SH-SY5Y (cell line): ENCODE measurements at regions not wholly inside any gene's neighbourhood (a gene's known extent, or its start where the extent isn't known, plus 50 kb on each side); places are given as distances from the start of the nearest gene placed in this dataset.

Experiments used
- GATA2 ChIP-seq: IDR thresholded peaks from 2 replicates; pipeline ENCODE4 v1.6.1; 2011; ENCODE audit warnings: mild to moderate bottlenecking, low read depth, low read length
- GATA3 ChIP-seq: IDR thresholded peaks from 2 replicates; pipeline ENCODE4 v1.6.1; 2011; ENCODE audit warnings: low read depth, mild to moderate bottlenecking, low read length, moderate library complexity

DNA sequence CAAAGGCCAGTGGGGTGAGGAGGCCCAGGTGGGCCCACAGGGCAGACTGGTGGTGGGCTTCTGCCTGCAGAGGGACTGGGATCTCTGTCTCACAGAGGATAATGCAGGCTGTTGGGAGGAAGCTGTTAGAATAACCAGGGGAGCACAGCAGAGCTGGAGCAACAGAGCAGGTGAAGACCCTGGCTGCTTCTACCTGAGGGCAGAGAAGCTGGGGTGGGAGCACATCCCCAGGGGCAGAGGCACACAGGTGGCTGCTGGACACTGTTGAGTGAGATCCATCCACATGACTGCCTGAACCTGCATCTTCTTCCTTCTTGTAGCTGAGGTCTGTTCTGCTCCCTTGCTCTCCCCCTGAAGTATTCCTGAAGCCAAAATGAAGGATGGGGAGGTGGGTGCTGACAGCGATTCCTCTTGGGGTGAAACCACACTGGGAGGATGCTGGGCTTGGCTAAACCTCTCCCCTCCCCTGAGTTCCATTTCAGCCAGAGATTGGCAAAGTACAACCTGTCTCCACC, 1725.0 kb downstream of the TP53TG3F start:
- TF ChIP-seq GATA3 (no peak), GATA2 (no peak)

DNA sequence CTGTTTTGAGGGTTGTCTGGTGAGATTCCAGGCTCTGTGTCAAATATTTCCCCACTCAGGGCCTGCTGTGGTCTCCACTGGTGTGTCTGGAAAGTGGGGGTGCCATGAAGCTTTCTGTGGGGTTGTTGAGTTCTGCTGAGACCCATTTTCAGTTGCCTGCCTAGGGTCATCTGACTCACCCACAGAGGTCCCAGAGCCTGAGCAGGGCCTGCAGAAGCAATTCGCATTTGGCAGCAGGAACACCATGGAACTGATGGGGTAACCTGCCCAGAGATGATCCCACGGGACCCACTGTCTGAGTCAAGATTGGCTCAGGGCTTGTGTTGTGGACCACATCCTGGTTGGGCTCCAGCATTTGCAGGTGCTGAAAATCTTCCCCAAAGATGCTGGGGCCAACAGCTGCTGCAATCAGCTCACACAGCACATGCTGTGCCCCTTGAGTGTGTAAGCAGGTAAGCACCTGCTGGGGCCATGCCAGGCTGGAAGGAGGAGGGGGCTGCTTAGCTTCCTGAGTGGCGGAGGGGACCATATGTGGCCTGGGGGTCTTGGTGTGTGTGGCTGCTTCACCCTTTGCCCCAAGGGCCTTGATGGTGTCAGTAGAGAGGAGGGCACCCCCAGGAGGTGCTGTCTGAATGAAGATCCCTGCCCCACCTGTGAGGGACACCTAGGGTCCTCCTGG, 1726.1 kb downstream of the TP53TG3F start:
- TF ChIP-seq GATA3 = no peak
- no peak for TF ChIP-seq GATA2

DNA sequence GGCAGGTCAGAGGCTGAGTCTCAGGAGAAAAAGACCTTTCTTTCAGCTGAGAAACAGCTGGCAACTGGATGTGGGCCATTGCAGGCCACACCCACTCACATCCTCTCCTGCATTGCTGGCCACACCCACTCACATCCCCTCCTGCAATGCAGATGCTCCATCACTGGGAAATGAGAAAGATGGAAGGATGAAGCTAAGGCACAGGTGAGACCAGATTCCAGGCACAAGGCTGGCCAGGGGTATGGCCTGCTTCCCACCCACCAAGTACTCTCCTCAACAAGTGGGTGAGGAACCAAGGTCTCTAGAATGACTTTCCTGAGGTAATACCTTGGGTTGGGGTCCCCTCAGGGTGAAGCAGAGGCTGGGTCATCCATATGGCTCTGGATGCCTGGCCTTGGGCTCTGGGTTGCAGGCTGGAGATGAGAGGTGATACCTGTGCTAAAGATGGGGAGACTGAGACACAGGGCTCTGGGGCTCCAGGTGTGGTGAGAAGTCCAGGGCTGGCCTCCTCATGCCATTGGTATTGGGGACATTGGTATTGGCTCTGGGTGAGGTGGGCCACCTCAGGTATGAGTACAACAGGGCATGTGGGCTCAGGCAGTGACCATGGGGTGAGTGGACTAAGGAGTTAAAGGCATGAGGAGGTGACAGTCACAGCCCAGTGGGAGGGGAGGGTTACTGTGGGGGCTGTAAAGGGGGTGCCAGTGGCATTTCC, 1726.8 kb downstream of the TP53TG3F start:
- TF ChIP-seq GATA3 (no peak), GATA2 (no peak)

DNA sequence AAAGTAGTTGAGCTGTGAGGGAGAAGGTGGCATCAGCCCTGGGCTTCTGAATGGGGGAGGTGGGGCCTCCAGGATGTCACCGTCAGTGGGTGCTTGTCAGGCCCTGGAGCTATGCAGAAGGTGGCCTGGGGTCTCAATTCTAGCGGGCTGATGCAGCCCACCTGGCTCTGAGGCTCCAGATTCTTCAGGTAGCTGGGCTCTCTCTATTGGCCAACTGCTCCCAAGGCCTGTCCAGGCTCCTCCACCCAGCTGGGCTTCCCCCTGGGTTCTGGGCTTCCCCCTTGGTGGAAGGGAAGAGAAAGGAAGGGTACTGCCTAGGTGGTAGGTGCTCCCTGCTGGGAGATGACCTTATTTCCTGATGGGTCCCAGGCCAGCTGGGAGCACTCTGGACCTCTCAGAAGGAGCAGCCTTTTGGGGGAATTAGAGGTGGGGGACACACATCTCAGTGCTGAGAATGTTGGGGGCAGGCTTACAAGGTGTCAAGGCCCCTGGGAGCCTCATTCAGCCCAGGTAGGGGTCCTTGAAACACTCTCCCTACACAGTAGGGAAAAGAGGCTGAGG, 1728.3 kb downstream of the TP53TG3F start:
- TF ChIP-seq GATA2 (no peak), GATA3 (no peak)

DNA sequence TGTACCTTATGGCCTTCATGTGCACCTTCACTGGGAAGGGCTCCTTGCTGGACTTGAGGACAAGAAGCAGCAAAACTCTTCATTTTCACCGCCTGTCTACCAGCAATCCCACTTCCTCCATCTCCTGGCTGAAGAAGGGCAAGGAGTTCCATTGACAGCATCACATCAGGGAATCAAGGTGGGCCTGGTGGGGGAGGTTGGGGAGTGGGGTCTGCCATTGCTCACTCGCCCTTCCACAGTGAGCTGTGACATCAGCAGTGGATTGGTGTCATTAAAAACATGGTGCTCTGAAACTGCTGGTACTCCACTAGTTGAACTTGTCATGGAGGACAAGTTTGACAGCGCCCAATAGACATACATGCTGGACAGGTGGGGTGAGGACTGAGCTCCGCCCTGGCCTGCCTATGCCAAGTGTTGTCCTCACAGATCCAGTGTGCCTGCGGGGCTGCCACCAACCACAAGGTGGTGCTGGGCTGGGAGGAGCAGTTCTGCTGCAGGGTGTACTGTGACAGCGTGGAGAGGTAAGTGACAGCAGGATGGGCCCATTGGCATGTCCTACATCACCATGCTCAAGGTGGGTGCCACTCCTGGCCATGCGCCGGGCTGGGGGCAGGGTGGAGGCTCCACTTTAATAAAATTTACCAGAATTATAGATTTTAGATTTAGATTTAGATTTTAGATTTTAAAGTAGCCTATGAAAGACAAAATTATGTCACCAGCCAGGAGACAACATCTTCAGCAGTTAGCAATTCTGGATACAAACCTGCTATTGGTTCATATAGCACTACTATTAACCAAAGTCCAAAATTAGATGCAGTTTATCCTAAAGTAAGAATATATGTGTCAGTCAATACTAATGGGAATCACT, 1729.1 kb downstream of the TP53TG3F start:
- TF ChIP-seq GATA3 (no peak), GATA2 (no peak)

DNA sequence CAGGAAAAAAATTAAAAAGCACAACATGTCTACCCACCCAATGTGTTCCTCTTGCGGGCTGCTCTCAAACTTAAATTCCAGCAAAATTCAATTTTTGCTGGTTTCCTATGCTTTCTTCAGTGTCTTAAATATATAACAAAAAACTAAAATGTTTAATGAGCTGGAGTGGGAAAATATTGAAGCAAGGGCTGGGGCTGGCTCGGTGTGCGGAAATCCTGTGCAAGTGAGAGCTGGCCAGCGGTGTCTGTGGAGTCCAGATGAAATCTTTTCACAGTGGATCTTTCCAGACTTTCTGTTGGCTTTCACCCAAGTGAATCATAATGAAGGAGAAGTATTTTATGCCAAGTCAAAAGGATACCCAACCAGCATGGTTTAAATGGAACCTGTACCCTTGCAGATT, 1733.6 kb downstream of the TP53TG3F start:
- no peak for TF ChIP-seq GATA3
- no peak for TF ChIP-seq GATA2

DNA sequence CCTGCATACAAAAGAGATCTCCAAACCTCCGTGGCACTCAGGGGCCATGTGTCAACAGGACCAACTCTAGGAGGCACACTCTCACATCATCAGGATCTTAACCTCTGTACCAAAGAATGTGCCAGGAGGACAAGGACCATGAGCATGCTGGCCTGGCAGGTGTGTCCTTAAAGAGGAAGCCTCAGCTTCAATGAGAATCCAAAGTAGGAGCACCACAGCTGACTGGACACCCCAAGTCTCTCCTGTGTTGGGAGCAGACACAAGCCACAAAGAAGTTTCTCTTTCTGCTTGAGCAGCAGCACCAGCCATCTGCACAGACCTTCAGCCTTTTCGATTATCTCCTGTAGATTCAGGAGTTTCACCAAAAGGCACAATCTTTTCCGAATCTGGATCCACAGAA, 1734.5 kb downstream of the TP53TG3F start:
- no peak for TF ChIP-seq GATA3
- TF ChIP-seq GATA2 = no peak

DNA sequence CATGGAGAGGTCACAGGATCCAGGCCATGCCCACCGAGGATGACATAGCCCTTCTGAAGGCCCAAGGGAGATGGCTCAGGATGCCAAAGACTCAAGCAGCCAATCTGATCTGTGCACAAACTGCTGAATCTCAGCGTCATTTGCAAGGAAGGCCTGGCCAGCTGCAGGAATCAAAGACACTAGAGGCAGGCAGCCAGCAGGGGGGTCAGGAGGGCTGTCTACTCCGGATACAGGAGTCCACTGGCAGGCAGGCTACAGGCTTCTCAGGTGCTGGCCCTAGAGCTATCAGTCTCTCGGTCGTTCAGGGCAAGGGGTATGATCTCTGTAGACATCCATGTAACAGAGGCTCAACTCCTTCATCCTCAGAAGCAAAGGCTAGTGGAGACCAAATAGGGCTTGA, 1735.3 kb downstream of the TP53TG3F start:
- TF ChIP-seq GATA3 = no peak
- TF ChIP-seq GATA2 = no peak

DNA sequence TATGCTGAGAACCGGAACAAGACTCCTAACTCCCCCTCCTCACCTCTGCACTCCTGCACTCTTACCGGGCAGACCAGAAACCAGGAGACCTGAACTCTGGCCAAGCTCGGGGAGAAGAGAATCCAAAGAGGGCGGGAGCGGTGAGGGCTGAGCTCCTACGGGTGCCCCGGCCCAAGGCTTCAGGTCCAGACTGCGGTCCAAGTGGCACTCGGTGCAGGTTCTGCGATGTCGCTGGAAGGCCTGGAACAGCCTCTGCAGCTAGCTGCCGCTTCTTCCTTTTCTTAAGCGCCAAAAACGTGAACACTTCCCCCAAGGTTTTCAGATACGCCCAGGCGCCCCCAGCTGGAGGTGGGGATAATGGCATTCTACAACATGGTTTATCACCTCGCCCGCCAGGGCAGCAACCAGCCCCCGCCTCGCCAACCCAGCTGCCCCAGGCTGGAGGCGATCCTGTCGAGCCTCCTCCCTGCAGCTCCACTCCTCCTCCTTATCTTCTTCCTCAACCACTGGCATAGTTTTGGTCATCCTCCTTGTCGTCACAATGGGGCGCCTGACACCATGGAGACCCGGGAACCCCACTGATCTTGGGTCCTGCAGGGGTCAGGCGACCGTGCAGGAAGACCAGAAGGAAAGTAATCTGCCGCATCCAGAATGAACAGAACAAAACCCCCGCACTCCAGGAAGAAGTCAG, 1735.9 kb downstream of the TP53TG3F start:
- TF ChIP-seq GATA3 = no peak
- no peak for TF ChIP-seq GATA2

DNA sequence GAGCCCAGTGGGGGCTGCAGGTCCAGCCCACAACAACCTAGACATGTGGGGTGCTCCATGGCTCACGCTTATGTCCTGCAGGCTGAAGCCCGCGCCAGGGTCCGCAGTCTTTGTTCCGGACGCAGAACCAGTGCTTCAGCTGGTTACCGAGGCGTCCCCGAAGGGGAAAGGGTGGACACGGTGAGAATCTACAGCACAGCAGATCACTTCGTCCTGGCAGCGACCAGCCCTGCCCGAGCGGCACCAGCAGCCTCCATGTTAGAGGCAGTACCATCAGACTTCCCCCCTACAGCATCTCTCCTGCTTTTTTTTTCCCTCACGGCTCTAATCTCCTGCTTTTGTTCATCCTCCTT, 1736.4 kb downstream of the TP53TG3F start:
- TF ChIP-seq GATA2 (no peak), GATA3 (no peak)

DNA sequence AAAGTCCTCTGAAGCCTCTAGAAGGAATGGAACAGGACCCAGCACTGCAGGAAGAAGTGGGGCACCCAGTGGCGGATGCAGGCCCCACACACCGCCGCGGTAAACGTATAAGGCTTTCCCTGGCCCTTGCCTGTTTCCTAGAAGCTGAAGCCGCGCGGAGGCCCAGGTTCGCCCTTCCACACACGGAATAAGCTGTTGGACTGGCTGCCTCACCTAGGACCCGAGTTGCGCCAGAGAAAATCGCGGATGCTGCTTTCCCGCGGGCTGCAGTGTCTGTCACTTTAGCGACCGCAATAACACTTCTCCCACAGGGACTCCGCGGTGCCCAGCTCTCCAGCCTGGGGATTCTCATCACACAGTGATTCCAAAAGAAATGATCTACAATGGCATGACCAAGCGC, 1736.9 kb downstream of the TP53TG3F start:
- TF ChIP-seq GATA3 (no peak), GATA2 (no peak)

DNA sequence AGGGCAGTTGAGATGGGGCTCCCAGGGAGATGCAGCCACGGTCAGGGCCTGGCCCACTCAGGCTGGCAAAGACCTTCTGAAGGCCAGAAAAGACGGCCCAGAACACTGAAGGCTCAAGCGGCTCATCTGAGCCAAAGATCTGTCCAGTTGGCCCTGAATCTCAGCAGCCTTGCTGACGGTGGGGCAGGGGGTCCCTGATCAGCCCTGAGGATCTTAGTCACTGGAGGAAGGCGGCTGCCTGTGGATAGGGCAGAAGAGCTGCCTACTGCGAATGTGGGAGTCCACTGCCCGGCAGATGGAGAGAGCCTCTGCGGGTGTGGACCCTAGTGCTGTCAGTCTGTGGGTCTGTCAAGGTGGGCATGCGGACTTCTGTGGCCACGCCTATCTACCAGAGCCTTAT, 1738.2 kb downstream of the TP53TG3F start:
- TF ChIP-seq GATA2 (no peak), GATA3 (no peak)
